Gastroesophageal sphincter (tissue), 3 donors: ENCODE measurements at regions not wholly inside any gene's neighbourhood (a gene's known extent, or its start where the extent isn't known, plus 50 kb on each side); places are given as distances from the start of the nearest gene placed in this dataset.

Experiments
- CTCF ChIP-seq, 4 experiments: fragments of 200-600 bp in 2 of 4; fragments of 450-650 bp in 2 of 4; sonication (generic) in 1 of 4; IDR thresholded peaks; one replicate each; pipeline ENCODE4 v1.5.1; 2017 to 2019; ENCODE audit warnings: antibody characterized with exemption in 4 of 4, mild to moderate bottlenecking in 2 of 4, moderate library complexity in 2 of 4
- EP300 ChIP-seq: sonication (generic); formaldehyde crosslinking; IDR thresholded peaks from one replicate; pipeline ENCODE4 v1.6.1; 2017; ENCODE audit warnings: antibody characterized with exemption, mild to moderate bottlenecking
- POLR2A ChIP-seq, 2 donors: fragments of 450-650 bp; IDR thresholded peaks; one replicate each; pipeline ENCODE4 v1.6.1; 2017; ENCODE audit warnings: antibody characterized with exemption in 2 of 2, mild to moderate bottlenecking in 2 of 2, moderate library complexity in 1 of 2
- POLR2AphosphoS5 ChIP-seq: sonication (generic); formaldehyde crosslinking; IDR thresholded peaks from one replicate; pipeline ENCODE4 v1.6.1; 2017; ENCODE audit warnings: antibody characterized with exemption

GRCh38 chr9:86801246-86801645 lies 146.1 kb downstream of the GAS1 start:
- no peak for TF ChIP-seq POLR2A (IDR thresholded peaks at IDR 0.05)
- TF ChIP-seq CTCF (IDR thresholded peaks at IDR 0.05) = no peak
- no peak for TF ChIP-seq POLR2AphosphoS5
- TF ChIP-seq EP300 = no peak
